Hepatic stellate cell (primary cell): ENCODE measurements at regions not wholly inside any gene's neighbourhood (a gene's known extent, or its start where the extent isn't known, plus 50 kb on each side); places are given as distances from the start of the nearest gene placed in this dataset.

Experiments
- DNase-seq: peaks from one replicate; pipeline ENCODE4 v3.0.0; 2011; ENCODE audit warnings: low spot score

DNA sequence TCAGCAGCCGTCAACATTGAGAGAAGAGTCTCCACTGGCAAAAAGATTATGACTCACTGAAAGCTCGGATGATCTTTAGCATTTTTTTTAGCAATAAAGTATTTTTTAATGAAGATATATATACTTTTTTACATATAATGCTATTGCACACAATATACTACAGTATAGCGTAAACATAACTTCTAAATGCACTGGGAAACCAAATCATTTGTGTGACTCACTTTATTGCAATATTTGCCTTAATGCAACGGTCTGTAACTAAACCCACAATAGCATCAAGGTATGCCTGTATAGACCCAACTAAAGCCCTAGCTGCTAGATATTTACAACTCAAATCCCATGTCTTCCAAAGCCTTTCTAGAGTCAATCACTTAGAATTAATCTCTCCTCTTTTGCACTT lies 52.3 kb upstream of the EDNRA start:
- no peak for DNase-seq

DNA sequence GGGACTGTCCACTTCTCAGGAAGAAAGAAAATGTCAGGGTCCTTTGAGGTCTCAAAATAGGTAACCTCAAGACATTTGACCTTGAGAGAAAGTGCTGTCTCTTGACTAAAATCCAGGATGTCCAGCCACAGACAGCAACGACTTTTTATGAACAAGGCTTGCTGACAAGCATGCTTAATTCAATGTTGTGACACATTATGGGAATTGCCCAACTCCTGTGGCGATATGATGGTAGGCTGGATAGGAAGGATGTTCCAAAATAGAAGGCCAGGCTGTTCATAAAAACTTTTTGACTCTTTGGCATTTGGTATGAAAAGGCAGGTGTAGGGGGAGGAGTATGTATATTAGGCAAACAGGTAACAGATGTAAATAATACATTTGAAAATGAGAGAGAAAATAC lies 50.8 kb upstream of the EDNRA start:
- no peak for DNase-seq
